ENCODE measurements at regions not wholly inside any gene's neighbourhood (a gene's known extent, or its start where the extent isn't known, plus 50 kb on each side); places are given as distances from the start of the nearest gene placed in this dataset.

DNA sequence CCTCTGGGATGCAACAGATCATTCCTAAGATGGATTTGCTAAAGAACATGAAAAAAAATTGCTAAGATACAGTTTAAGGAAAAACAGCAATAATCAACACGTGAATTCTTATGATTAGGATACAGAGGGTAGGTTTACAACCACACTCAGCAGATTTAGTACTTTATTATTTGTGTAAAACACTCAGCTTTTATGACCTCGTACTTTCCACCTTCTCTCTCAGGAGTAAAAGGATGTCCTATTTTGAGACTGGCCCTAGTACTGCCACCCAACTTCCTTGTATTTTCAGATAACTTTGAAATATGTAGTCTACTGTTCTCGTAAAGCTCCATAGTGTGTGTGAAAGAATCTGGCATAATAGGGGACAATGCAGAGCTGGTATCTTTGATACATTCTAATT is 186.1 kb downstream of the ARL4A start:
- TF ChIP-seq POLR2AphosphoS5 (IDR thresholded peaks at IDR 0.05; ENCODE audit: low read depth, low read length) (no peak), POLR2A (IDR thresholded peaks at IDR 0.05; ENCODE audit: low read depth, low read length) (no peak), TAF1 (IDR thresholded peaks at IDR 0.05; ENCODE audit: borderline replicate concordance, low read depth, low read length) (no peak)

Measured in GM12892 (cell line).